ENCODE measurements at regions not wholly inside any gene's neighbourhood (a gene's known extent, or its start where the extent isn't known, plus 50 kb on each side); places are given as distances from the start of the nearest gene placed in this dataset.
"Not testable (repeated sequence)": the region's sequence is repeated elsewhere in the genome, so short reads cannot be mapped to it uniquely, and the experiment has no call there.

GRCh38 chr18:104264-104663 is 54.1 kb upstream of the USP14 start:
- not testable (repeated sequence) for TF ChIP-seq CTCF, POLR2A (IDR thresholded peaks at IDR 0.05)

Data from adrenal gland (tissue), 5 donors.